SK-N-SH (cell line): ENCODE measurements at regions not wholly inside any gene's neighbourhood (a gene's known extent, or its start where the extent isn't known, plus 50 kb on each side); places are given as distances from the start of the nearest gene placed in this dataset.

Source experiments
- CTCF ChIA-PET: fragments of 300-600, 350-600 bp; formaldehyde crosslinking; extraction: SDS; loops from one replicate; lab custom pipeline; 2021; lab: Yijun Ruan, JAX
- POLR2A ChIA-PET: fragments of 350-600 bp; sonication (Branson Sonifier 250); formaldehyde crosslinking; extraction: SDS; loops from one replicate; lab custom pipeline; 2020; ENCODE audit warnings: antibody characterized with exemption, inconsistent platforms; lab: Yijun Ruan, JAX
- DNase-seq: peaks from one replicate; pipeline ENCODE4 v3.0.0; 2012
- H2AFZ ChIP-seq: fragments of 200-600 bp; sonication (generic); 2 replicates; pipeline ENCODE4 v1.8.1; 2016; ENCODE audit warnings: antibody characterized with exemption, mild to moderate bottlenecking, low read depth
- H3F3A ChIP-seq: fragments of 200-600 bp; sonication (generic); replicated peaks from 2 replicates; pipeline ENCODE3; 2016; ENCODE audit warnings: antibody characterized with exemption, mild to moderate bottlenecking; ENCODE audit not compliant: insufficient read depth
- H3K27ac ChIP-seq, 2 experiments: fragments of 200-500 bp in 1 of 2; fragments of 200-600 bp in 1 of 2; sonication (Bioruptor generic) in 1 of 2; sonication (generic), shearing (Covaris generic) in 1 of 2; 2 replicates each; pipeline versions ENCODE4 v1.5.1 to v1.6.1; 2014 to 2016; ENCODE audit warnings: low read depth in 2 of 2, inconsistent platforms in 1 of 2, low read length in 1 of 2, mild to moderate bottlenecking in 1 of 2, mixed read lengths in 1 of 2
- H3K27me3 ChIP-seq: fragments of 200-600 bp; sonication (generic), shearing (Covaris generic); 2 replicates; pipeline ENCODE4 v1.6.1; 2016; ENCODE audit warnings: mixed run types; ENCODE audit not compliant: insufficient read depth
- H3K36me3 ChIP-seq, 2 experiments: fragments of 200-500 bp in 1 of 2; fragments of 200-600 bp in 1 of 2; sonication (Bioruptor generic) in 1 of 2; sonication (generic) in 1 of 2; replicated peaks in 1 of 2; 2 replicates each; pipeline versions ENCODE3 to v1.5.1; 2014 to 2016; ENCODE audit warnings: low read length in 1 of 2, mild to moderate bottlenecking in 1 of 2; ENCODE audit not compliant: insufficient read depth in 2 of 2, control insufficient read depth in 1 of 2
- H3K4me1 ChIP-seq, 2 experiments: fragments of 200-500 bp in 1 of 2; fragments of 200-600 bp in 1 of 2; sonication (Bioruptor generic) in 1 of 2; sonication (generic), shearing (Covaris generic) in 1 of 2; 2 replicates each; pipeline versions ENCODE4 v1.5.1 to v1.6.1; 2014 to 2016; ENCODE audit warnings: low read depth in 1 of 2, low read length in 1 of 2, mixed run types in 1 of 2; ENCODE audit not compliant: insufficient read depth in 2 of 2, control insufficient read depth in 1 of 2
- H3K4me2 ChIP-seq: fragments of 200-600 bp; sonication (generic), shearing (Covaris generic); 2 replicates; pipeline ENCODE4 v1.6.1; 2017; ENCODE audit warnings: mixed run types
- H3K4me3 ChIP-seq, 2 experiments: fragments of 200-500 bp in 1 of 2; fragments of 200-600 bp in 1 of 2; sonication (Bioruptor generic) in 1 of 2; sonication (generic), shearing (Covaris generic) in 1 of 2; 2 replicates each; pipeline versions ENCODE4 v1.5.1 to v1.8.1; 2014 to 2016; ENCODE audit warnings: low read depth in 2 of 2, inconsistent platforms in 1 of 2, low read length in 1 of 2, mild to moderate bottlenecking in 1 of 2, mixed read lengths in 1 of 2, moderate library complexity in 1 of 2
- H3K79me2 ChIP-seq: fragments of 200-600 bp; sonication (generic); 2 replicates; pipeline ENCODE4 v1.8.1; 2017; ENCODE audit warnings: mild to moderate bottlenecking; ENCODE audit not compliant: insufficient read depth
- H3K9ac ChIP-seq: fragments of 200-600 bp; sonication (generic); 2 replicates; pipeline ENCODE4 v1.6.1; 2017; ENCODE audit warnings: mixed run types
- H3K9me2 ChIP-seq: fragments of 200-600 bp; sonication (generic); 2 replicates; pipeline ENCODE4 v1.6.1; 2017; ENCODE audit warnings: mixed run types
- H3K9me3 ChIP-seq: fragments of 200-600 bp; sonication (generic); 2 replicates; pipeline ENCODE4 v1.6.1; 2017; ENCODE audit warnings: mixed run types, mild to moderate bottlenecking, moderate library complexity
- H4K20me1 ChIP-seq: fragments of 200-600 bp; sonication (generic); 2 replicates; pipeline ENCODE4 v1.6.1; 2017; ENCODE audit warnings: mild to moderate bottlenecking, mixed run types; ENCODE audit not compliant: insufficient read depth
- CHD2 ChIP-seq: fragments of 150-350 bp; IDR thresholded peaks from 2 replicates; pipeline ENCODE4 v1.6.1; 2018; ENCODE audit warnings: low read length; ENCODE audit not compliant: partially characterized antibody
- CTCF ChIP-seq: fragments of 200-600 bp; sonication (generic); IDR thresholded peaks from 2 replicates; pipeline ENCODE4 v1.6.1; 2017; ENCODE audit warnings: antibody characterized with exemption, mild to moderate bottlenecking, moderate library complexity
- EZH2phosphoT487 ChIP-seq: fragments of 200-600 bp; sonication (generic); IDR thresholded peaks from 2 replicates; pipeline ENCODE4 v1.6.1; 2017; ENCODE audit warnings: low read depth, mixed run types, mild to moderate bottlenecking, antibody characterized with exemption, moderate library complexity, borderline replicate concordance
- FOSL2 ChIP-seq: IDR thresholded peaks from 2 replicates; pipeline ENCODE4 v1.4.0; 2012; ENCODE audit warnings: low read depth, mild to moderate bottlenecking, moderate library complexity, borderline replicate concordance
- FOXJ3 ChIP-seq: sonication (generic); formaldehyde crosslinking; IDR thresholded peaks from 2 replicates; pipeline ENCODE4 v1.5.1; 2020; ENCODE audit warnings: mild to moderate bottlenecking, missing genetic modification reagents
- FOXM1 ChIP-seq: IDR thresholded peaks from 2 replicates; pipeline ENCODE4 v1.4.0; 2012; ENCODE audit warnings: low read depth, mild to moderate bottlenecking
- IRF3 ChIP-seq: fragments of 150-350 bp; IDR thresholded peaks from 2 replicates; pipeline ENCODE4 v1.6.1; 2016; ENCODE audit warnings: mild to moderate bottlenecking, low read depth, low read length
- JUND ChIP-seq: IDR thresholded peaks from 2 replicates; pipeline ENCODE4 v1.4.0; 2012
- MEF2A ChIP-seq: IDR thresholded peaks from 2 replicates; pipeline ENCODE4 v1.4.0; 2012; ENCODE audit warnings: low read depth, borderline replicate concordance
- MXI1 ChIP-seq: IDR thresholded peaks from 2 replicates; pipeline ENCODE4 v1.6.1; 2012; ENCODE audit warnings: mild to moderate bottlenecking, low read depth, low read length, improper control_type of control experiment
- NFIC ChIP-seq: IDR thresholded peaks from 2 replicates; pipeline ENCODE4 v1.4.0; 2012; ENCODE audit warnings: borderline replicate concordance
- POLR2AphosphoS5 ChIP-seq: IDR thresholded peaks from 2 replicates; pipeline ENCODE4 v1.6.1; 2012; ENCODE audit warnings: low read depth, low read length
- REST ChIP-seq: IDR thresholded peaks from 2 replicates; pipeline ENCODE4 v1.6.1; 2012; ENCODE audit warnings: mild to moderate bottlenecking, low read depth, low read length, moderate library complexity
- RFX5 ChIP-seq: IDR thresholded peaks from 2 replicates; pipeline ENCODE4 v1.6.1; 2012; ENCODE audit warnings: mild to moderate bottlenecking, improper control_type of control experiment, low read length
- RXRA ChIP-seq: IDR thresholded peaks from 2 replicates; pipeline ENCODE4 v1.4.0; 2012; ENCODE audit warnings: low read depth, mild to moderate bottlenecking, borderline replicate concordance
- SIN3A ChIP-seq: IDR thresholded peaks from 2 replicates; pipeline ENCODE4 v1.6.1; 2012; ENCODE audit warnings: low read depth, mild to moderate bottlenecking, low read length, moderate library complexity, borderline replicate concordance
- TCF12 ChIP-seq: IDR thresholded peaks from 2 replicates; pipeline ENCODE4 v1.4.0; 2012
- TEAD4 ChIP-seq: IDR thresholded peaks from 2 replicates; pipeline ENCODE4 v1.4.0; 2012; ENCODE audit warnings: mild to moderate bottlenecking, borderline replicate concordance; ENCODE audit not compliant: insufficient read depth
- WGBS: methylation state at CpG from one replicate; pipeline ENCODE4 v1.1.6; 2017; ENCODE audit warnings: low lambda C conversion rate; 5-methylcytosine and 5-hydroxymethylcytosine counted together
- TF ChIP-seq, protein P1 (sequence below): IDR thresholded peaks from 2 replicates; pipeline ENCODE4; 2012

- DNase-seq: no peak
- no peaks in the 10 kb centered on the region for H3K36me3 ChIP-seq
- no peaks in the 10 kb centered on the region for H3F3A ChIP-seq
- no peak for TF ChIP-seq JUND
- TF ChIP-seq, protein P1, sequence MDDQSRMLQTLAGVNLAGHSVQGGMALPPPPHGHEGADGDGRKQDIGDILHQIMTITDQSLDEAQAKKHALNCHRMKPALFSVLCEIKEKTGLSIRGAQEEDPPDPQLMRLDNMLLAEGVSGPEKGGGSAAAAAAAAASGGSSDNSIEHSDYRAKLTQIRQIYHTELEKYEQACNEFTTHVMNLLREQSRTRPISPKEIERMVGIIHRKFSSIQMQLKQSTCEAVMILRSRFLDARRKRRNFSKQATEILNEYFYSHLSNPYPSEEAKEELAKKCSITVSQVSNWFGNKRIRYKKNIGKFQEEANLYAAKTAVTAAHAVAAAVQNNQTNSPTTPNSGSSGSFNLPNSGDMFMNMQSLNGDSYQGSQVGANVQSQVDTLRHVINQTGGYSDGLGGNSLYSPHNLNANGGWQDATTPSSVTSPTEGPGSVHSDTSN: no peak
- TF ChIP-seq TEAD4: no peak
- no peak for TF ChIP-seq RFX5
- no peak for TF ChIP-seq IRF3
- peak; percentile 41 for TF ChIP-seq CTCF
- TF ChIP-seq FOXJ3 (CRISPR knock-in tag): no peak
- no peak for TF ChIP-seq MXI1
- 94% methylated on average over 2 of the region's 2 CpGs for WGBS
- H3K27me3 ChIP-seq: no peaks in the 10 kb centered on the region
- H3K79me2 ChIP-seq: no peaks in the 10 kb centered on the region
- H4K20me1 ChIP-seq: no peaks in the 10 kb centered on the region
- no peak overlapping the region for H3K27ac ChIP-seq
- H3K9me3 ChIP-seq: no peaks in the 10 kb centered on the region
- CTCF ChIA-PET: interaction anchor here (0.6 to 0.7 kb wide), 2 partner anchors 377 to 442 kb away, joined by 3 read pairs; no protein-coding TSS in a partner anchor
- no peak overlapping the region for H3K4me2 ChIP-seq
- H3K4me1 ChIP-seq: no peaks in the 10 kb centered on the region
- POLR2A ChIA-PET: no interaction called here
- no peak overlapping the region for H3K4me3 ChIP-seq
- no peaks in the 10 kb centered on the region for H3K9me2 ChIP-seq
- no peak overlapping the region for H2AFZ ChIP-seq
- no peak overlapping the region for H3K9ac ChIP-seq
Measured at GRCh38 chr15:66966256-66966655, 99.1 kb upstream of the SMAD3 start.

DNA sequence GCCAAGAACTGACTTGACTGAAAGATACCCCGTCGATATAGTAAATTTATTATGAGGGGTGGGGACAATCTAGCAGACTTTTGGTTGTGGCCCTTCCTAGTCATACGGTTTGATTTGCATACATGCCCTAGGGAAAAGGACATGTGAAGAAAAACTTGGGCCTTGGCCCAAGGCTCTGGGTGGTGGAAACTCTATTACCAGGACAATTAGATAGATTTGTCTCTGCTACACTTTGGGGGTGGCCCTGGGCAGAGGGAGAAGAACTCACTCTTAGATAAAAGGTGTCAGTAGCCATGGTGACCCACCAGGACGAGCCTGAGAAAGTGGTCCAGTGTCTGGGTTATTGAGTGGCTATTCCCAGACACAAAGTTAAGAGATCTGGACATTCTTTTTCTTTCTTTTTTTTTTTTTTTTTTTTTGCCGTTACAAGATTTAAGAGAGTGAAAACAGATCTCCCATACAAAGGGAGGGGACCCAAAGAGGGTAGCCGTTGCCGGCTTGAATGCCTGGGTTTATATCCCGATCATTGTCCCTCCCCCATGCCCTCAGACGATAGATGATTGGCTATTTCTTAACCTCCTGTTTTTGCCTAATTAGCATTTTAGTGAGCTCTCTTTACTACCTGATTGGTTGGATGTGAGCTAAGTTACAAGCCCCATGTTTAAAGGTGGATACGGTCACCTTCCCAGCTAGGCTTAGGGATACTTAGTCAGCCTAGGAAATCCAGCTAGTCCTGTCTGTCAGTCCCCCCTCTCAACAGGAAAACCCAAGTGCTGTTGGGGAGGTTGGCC, 96.4 kb upstream of the SMAD3 start:
- POLR2A ChIA-PET: no interaction called here
- H3K4me1 ChIP-seq: no peaks in the 10 kb centered on the region
- no peaks in the 10 kb centered on the region for H3K9me2 ChIP-seq
- no peaks in the 10 kb centered on the region for H3K79me2 ChIP-seq
- H4K20me1 ChIP-seq: no peaks in the 10 kb centered on the region
- no peaks in the 10 kb centered on the region for H3F3A ChIP-seq
- no peaks in the 10 kb centered on the region for H3K36me3 ChIP-seq
- H3K4me3 ChIP-seq: no peak overlapping the region
- no peak overlapping the region for H2AFZ ChIP-seq
- CTCF ChIA-PET: no interaction called here
- 94% methylated on average over 10 of the region's 10 CpGs for WGBS
- no peak overlapping the region for H3K27ac ChIP-seq
- no peak for DNase-seq
- no peak overlapping the region for H3K4me2 ChIP-seq
- no peaks in the 10 kb centered on the region for H3K9me3 ChIP-seq
- H3K9ac ChIP-seq: no peak overlapping the region
- H3K27me3 ChIP-seq: no peaks in the 10 kb centered on the region
- no peak for TF ChIP-seq RXRA
- TF ChIP-seq REST: no peak
- TF ChIP-seq FOSL2: no peak
- TF ChIP-seq POLR2AphosphoS5: no peak
- no peak for TF ChIP-seq SIN3A
- no peak for TF ChIP-seq MEF2A
- TF ChIP-seq NFIC: no peak
- no peak for TF ChIP-seq EZH2phosphoT487
- TF ChIP-seq TCF12: no peak
- no peak for TF ChIP-seq CHD2
- TF ChIP-seq FOXM1: no peak
- TF ChIP-seq MXI1: no peak
